Upper lobe of right lung (tissue), 1 donor: ENCODE measurements at regions not wholly inside any gene's neighbourhood (a gene's known extent, or its start where the extent isn't known, plus 50 kb on each side); places are given as distances from the start of the nearest gene placed in this dataset.
A peak's percentile ranks its signal among the peaks of the same experiment; 100 is the strongest.
"Not testable (repeated sequence)": the region's sequence is repeated elsewhere in the genome, so short reads cannot be mapped to it uniquely, and the experiment has no call there.

Experiments
- ATAC-seq: fragments of 200-7000 bp; cut with Tn5 transposase; one replicate; pipeline ENCODE4 v1.9.1; 2020; ENCODE audit warnings: mild to moderate bottlenecking, moderate library complexity
- DNase-seq: peaks from one replicate; pipeline ENCODE4 v3.0.0-alpha.2; 2020
- H3K27ac ChIP-seq: fragments of 200-600 bp; one replicate; pipeline ENCODE4 v1.8.0; 2022
- H3K27me3 ChIP-seq: fragments of 200-600 bp; one replicate; pipeline ENCODE4 v1.8.0; 2022; ENCODE audit warnings: mild to moderate bottlenecking
- H3K36me3 ChIP-seq: fragments of 200-600 bp; one replicate; pipeline ENCODE4 v1.8.0; 2022
- H3K4me1 ChIP-seq: fragments of 200-600 bp; one replicate; pipeline ENCODE4 v1.8.0; 2022
- H3K4me3 ChIP-seq: fragments of 200-600 bp; one replicate; pipeline ENCODE4 v1.8.0; 2022; ENCODE audit warnings: mild to moderate bottlenecking
- H3K9me3 ChIP-seq: fragments of 200-600 bp; one replicate; pipeline ENCODE4 v1.8.0; 2022
- intact Hi-C: fragments of 100-400 bp; cut with DNase I; formaldehyde crosslinking; loops from one replicate; pipeline ENCODE4 v1.11.0; 2022
- TF ChIP-seq, protein P1 (sequence below): fragments of 200-600 bp; IDR thresholded peaks from one replicate; pipeline ENCODE4 v1.8.0; 2022; ENCODE audit warnings: antibody characterized with exemption
- donor health status: DM: no; HTN: yes; CAD: no; lungs with severe emphysema.

GRCh38 chr3:11915621-11916424 is 69.1 kb upstream of the TAMM41 start:
- TF ChIP-seq, protein P1, sequence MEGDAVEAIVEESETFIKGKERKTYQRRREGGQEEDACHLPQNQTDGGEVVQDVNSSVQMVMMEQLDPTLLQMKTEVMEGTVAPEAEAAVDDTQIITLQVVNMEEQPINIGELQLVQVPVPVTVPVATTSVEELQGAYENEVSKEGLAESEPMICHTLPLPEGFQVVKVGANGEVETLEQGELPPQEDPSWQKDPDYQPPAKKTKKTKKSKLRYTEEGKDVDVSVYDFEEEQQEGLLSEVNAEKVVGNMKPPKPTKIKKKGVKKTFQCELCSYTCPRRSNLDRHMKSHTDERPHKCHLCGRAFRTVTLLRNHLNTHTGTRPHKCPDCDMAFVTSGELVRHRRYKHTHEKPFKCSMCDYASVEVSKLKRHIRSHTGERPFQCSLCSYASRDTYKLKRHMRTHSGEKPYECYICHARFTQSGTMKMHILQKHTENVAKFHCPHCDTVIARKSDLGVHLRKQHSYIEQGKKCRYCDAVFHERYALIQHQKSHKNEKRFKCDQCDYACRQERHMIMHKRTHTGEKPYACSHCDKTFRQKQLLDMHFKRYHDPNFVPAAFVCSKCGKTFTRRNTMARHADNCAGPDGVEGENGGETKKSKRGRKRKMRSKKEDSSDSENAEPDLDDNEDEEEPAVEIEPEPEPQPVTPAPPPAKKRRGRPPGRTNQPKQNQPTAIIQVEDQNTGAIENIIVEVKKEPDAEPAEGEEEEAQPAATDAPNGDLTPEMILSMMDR, result no peak
- H3K4me1 ChIP-seq, result no peaks in the 10 kb centered on the region
- no peaks in the 10 kb centered on the region for H3K27me3 ChIP-seq
- H3K9me3 ChIP-seq, result no peaks in the 10 kb centered on the region
- no peak for ATAC-seq
- intact Hi-C loops, result no loop called here
- H3K36me3 ChIP-seq, result no peaks in the 10 kb centered on the region
- no peak overlapping the region for H3K27ac ChIP-seq
- no peak overlapping the region for H3K4me3 ChIP-seq
- DNase-seq, result peak; percentile 59

DNA sequence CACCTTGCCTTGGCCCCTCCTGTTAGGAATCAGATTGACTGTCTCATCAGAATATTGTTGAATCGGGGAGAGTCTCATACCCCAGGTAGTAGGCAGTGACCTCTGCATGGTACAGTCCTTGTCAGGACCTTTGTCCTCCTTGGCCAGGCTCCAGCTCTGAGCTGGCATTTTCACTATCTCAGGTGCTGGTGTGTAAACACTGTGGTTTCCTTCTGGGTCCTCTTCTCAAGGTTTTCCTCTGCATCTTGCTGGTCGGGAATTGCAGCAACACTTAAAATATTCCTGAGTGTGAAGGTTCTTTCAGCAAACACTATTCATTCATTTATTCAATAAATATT is 69.7 kb upstream of the TAMM41 start:
- H3K9me3 ChIP-seq, H3K27ac ChIP-seq, intact Hi-C loops, H3K27me3 ChIP-seq, H3K4me3 ChIP-seq, ATAC-seq, H3K4me1 ChIP-seq, H3K36me3 ChIP-seq: not testable (repeated sequence)
- peak; percentile 48 for DNase-seq

GRCh38 chr3:11917051-11917450 is 70.4 kb upstream of the TAMM41 start:
- Histone ChIP-seq H3K4me3 (no peak overlapping the region), H3K36me3 (no peaks in the 10 kb centered on the region), H3K4me1 (no peaks in the 10 kb centered on the region), H3K27me3 (no peaks in the 10 kb centered on the region), H3K27ac (no peak overlapping the region), H3K9me3 (no peaks in the 10 kb centered on the region)
- intact Hi-C loops, result no loop called here
- DNase-seq (peak; percentile 40), ATAC-seq (no peak)
- TF ChIP-seq, protein P1, result no peak

- Histone ChIP-seq H3K9me3 (no peaks in the 10 kb centered on the region), H3K4me1 (no peaks in the 10 kb centered on the region), H3K36me3 (no peaks in the 10 kb centered on the region), H3K4me3 (no peak overlapping the region), H3K27me3 (no peaks in the 10 kb centered on the region), H3K27ac (no peak overlapping the region)
- ATAC-seq (no peak), DNase-seq (peak; percentile 17)
- TF ChIP-seq, protein P1, result no peak
- intact Hi-C loops, result no loop called here
These were observed 72.7 kb upstream of the TAMM41 start for GRCh38 chr3:11919390-11919789.

GRCh38 chr3:11924518-11924917 is 77.8 kb upstream of the TAMM41 start:
- H3K36me3 ChIP-seq, result no peaks in the 10 kb centered on the region
- no peaks in the 10 kb centered on the region for H3K9me3 ChIP-seq
- ATAC-seq (no peak), DNase-seq (peak; percentile 1)
- TF ChIP-seq, protein P1, result no peak
- H3K4me3 ChIP-seq, result no peak overlapping the region
- no peaks in the 10 kb centered on the region for H3K27me3 ChIP-seq
- no peak overlapping the region for H3K27ac ChIP-seq
- H3K4me1 ChIP-seq, result no peaks in the 10 kb centered on the region
- intact Hi-C loops, result no loop called here

- H3K9me3 ChIP-seq, result no peaks in the 10 kb centered on the region
- H3K4me3 ChIP-seq, result no peak overlapping the region
- H3K27ac ChIP-seq, result no peak overlapping the region
- TF ChIP-seq, protein P1, result no peak
- H3K27me3 ChIP-seq, result no peaks in the 10 kb centered on the region
- no peak for ATAC-seq
- DNase-seq, result peak; percentile 2
- intact Hi-C loops, result no loop called here
- H3K36me3 ChIP-seq, result no peaks in the 10 kb centered on the region
- H3K4me1 ChIP-seq, result no peaks in the 10 kb centered on the region
These were observed 75.8 kb upstream of the SYN2 start for GRCh38 chr3:11928381-11928780.
